ENCODE measurements at regions not wholly inside any gene's neighbourhood (a gene's known extent, or its start where the extent isn't known, plus 50 kb on each side); places are given as distances from the start of the nearest gene placed in this dataset.

- H3K79me2 ChIP-seq (ENCODE audit: insufficient read depth, low read length): no peaks in the 10 kb centered on the region
- H3K27ac ChIP-seq (ENCODE audit: low read depth, low read length, poor library complexity, severe bottlenecking): no peak overlapping the region
- H3K27me3 ChIP-seq (ENCODE audit: insufficient read depth, low read length): no peaks in the 10 kb centered on the region
- H3K4me1 ChIP-seq (ENCODE audit: insufficient read depth, low read length, severe bottlenecking): peaks cover 12% of the 10 kb centered on the region
- H3K4me2 ChIP-seq (ENCODE audit: low read length): no peak overlapping the region
- H4K20me1 ChIP-seq (ENCODE audit: insufficient read depth, low read length): no peaks in the 10 kb centered on the region
- no peaks in the 10 kb centered on the region for H3K9me2 ChIP-seq (ENCODE audit: low read depth, low read length)
- no peaks in the 10 kb centered on the region for H3K36me3 ChIP-seq (ENCODE audit: insufficient read depth, low read length)
- H3K9me3 ChIP-seq (ENCODE audit: low read length): no peaks in the 10 kb centered on the region
- H3F3A ChIP-seq (ENCODE audit: insufficient read depth, low read length): no peaks in the 10 kb centered on the region
- H3K4me3 ChIP-seq (ENCODE audit: low read depth, low read length, poor library complexity, severe bottlenecking): no peak overlapping the region
- H3K9ac ChIP-seq (ENCODE audit: low read length): no peak overlapping the region
- H2AFZ ChIP-seq (ENCODE audit: low read length): no peak overlapping the region
- TF ChIP-seq CTCF (IDR thresholded peaks at IDR 0.05; ENCODE audit: low read length) (no peak), EZH2 (IDR thresholded peaks at IDR 0.05; ENCODE audit: borderline replicate concordance, low read length) (no peak)
Observed at GRCh38 chr15:69973880-69974279, 123.8 kb downstream of the TLE3 start.

- Histone ChIP-seq H4K20me1 (ENCODE audit: insufficient read depth, low read length) (no peaks in the 10 kb centered on the region), H3F3A (ENCODE audit: insufficient read depth, low read length) (no peaks in the 10 kb centered on the region), H2AFZ (ENCODE audit: low read length) (no peak overlapping the region), H3K4me3 (ENCODE audit: low read depth, low read length, poor library complexity, severe bottlenecking) (no peak overlapping the region), H3K9me3 (ENCODE audit: low read length) (no peaks in the 10 kb centered on the region), H3K4me1 (ENCODE audit: insufficient read depth, low read length, severe bottlenecking) (peaks cover 16% of the 10 kb centered on the region), H3K79me2 (ENCODE audit: insufficient read depth, low read length) (no peaks in the 10 kb centered on the region), H3K27ac (ENCODE audit: low read depth, low read length, poor library complexity, severe bottlenecking) (no peak overlapping the region), H3K27me3 (ENCODE audit: insufficient read depth, low read length) (no peaks in the 10 kb centered on the region), H3K9me2 (ENCODE audit: low read depth, low read length) (no peaks in the 10 kb centered on the region), H3K36me3 (ENCODE audit: insufficient read depth, low read length) (no peaks in the 10 kb centered on the region), H3K9ac (ENCODE audit: low read length) (no peak overlapping the region), H3K4me2 (ENCODE audit: low read length) (no peak overlapping the region)
- TF ChIP-seq CTCF (IDR thresholded peaks at IDR 0.05; ENCODE audit: low read length) (no peak), EZH2 (IDR thresholded peaks at IDR 0.05; ENCODE audit: borderline replicate concordance, low read length) (no peak)
Observed at GRCh38 chr15:69974321-69974720, 123.4 kb downstream of the TLE3 start.

GRCh38 chr15:69976366-69976994 lies 121.2 kb downstream of the TLE3 start:
- no peak overlapping the region for H3K27ac ChIP-seq (ENCODE audit: low read depth, low read length, poor library complexity, severe bottlenecking)
- H3K27me3 ChIP-seq (ENCODE audit: insufficient read depth, low read length): no peaks in the 10 kb centered on the region
- TF ChIP-seq CTCF (IDR thresholded peaks at IDR 0.05; ENCODE audit: low read length) (no peak), EZH2 (IDR thresholded peaks at IDR 0.05; ENCODE audit: borderline replicate concordance, low read length) (no peak)
- no peaks in the 10 kb centered on the region for H3F3A ChIP-seq (ENCODE audit: insufficient read depth, low read length)
- H3K9me3 ChIP-seq (ENCODE audit: low read length): no peaks in the 10 kb centered on the region
- H3K36me3 ChIP-seq (ENCODE audit: insufficient read depth, low read length): no peaks in the 10 kb centered on the region
- H3K4me2 ChIP-seq (ENCODE audit: low read length): no peak overlapping the region
- H4K20me1 ChIP-seq (ENCODE audit: insufficient read depth, low read length): no peaks in the 10 kb centered on the region
- H3K9me2 ChIP-seq (ENCODE audit: low read depth, low read length): no peaks in the 10 kb centered on the region
- no peaks in the 10 kb centered on the region for H3K79me2 ChIP-seq (ENCODE audit: insufficient read depth, low read length)
- H3K4me3 ChIP-seq (ENCODE audit: low read depth, low read length, poor library complexity, severe bottlenecking): no peak overlapping the region
- no peak overlapping the region for H3K9ac ChIP-seq (ENCODE audit: low read length)
- no peak overlapping the region for H2AFZ ChIP-seq (ENCODE audit: low read length)
- H3K4me1 ChIP-seq (ENCODE audit: insufficient read depth, low read length, severe bottlenecking): peaks cover 32% of the 10 kb centered on the region
